Trophoblast cell (in vitro differentiated cells and primary cell): ENCODE measurements at regions not wholly inside any gene's neighbourhood (a gene's known extent, or its start where the extent isn't known, plus 50 kb on each side); places are given as distances from the start of the nearest gene placed in this dataset.

Source experiments
- DNase-seq, 2 donors: peaks; one replicate each; pipeline ENCODE4 v3.0.0-alpha.2; 2016
- H2AFZ ChIP-seq: 2 replicates; pipeline ENCODE4 v1.6.1; 2013; ENCODE audit warnings: low read length, moderate library complexity, mild to moderate bottlenecking; ENCODE audit not compliant: insufficient read depth, poor library complexity
- H2AK5ac ChIP-seq: 2 replicates; pipeline ENCODE4 v1.6.1; 2013; ENCODE audit warnings: mild to moderate bottlenecking, low read length
- H2BK120ac ChIP-seq: 2 replicates; pipeline ENCODE4 v1.6.1; 2013; ENCODE audit warnings: low read length, mild to moderate bottlenecking, moderate library complexity; ENCODE audit not compliant: insufficient read depth, poor library complexity
- H2BK12ac ChIP-seq: 2 replicates; pipeline ENCODE4 v1.6.1; 2013; ENCODE audit warnings: mild to moderate bottlenecking, low read length, moderate library complexity
- H2BK5ac ChIP-seq: 2 replicates; pipeline ENCODE4 v1.6.1; 2013; ENCODE audit warnings: low read length, low read depth, moderate library complexity, mild to moderate bottlenecking; ENCODE audit not compliant: poor library complexity
- H3K14ac ChIP-seq: 2 replicates; pipeline ENCODE4 v1.6.1; 2013; ENCODE audit warnings: mild to moderate bottlenecking, low read length
- H3K18ac ChIP-seq: 2 replicates; pipeline ENCODE4 v1.6.1; 2013; ENCODE audit warnings: mild to moderate bottlenecking, low read length
- H3K23ac ChIP-seq: 2 replicates; pipeline ENCODE4 v1.6.1; 2013; ENCODE audit warnings: low read length
- H3K27ac ChIP-seq: 2 replicates; pipeline ENCODE4 v1.5.1; 2013; ENCODE audit warnings: low read depth, mild to moderate bottlenecking, inconsistent platforms, low read length, moderate library complexity
- H3K27me3 ChIP-seq: 2 replicates; pipeline ENCODE4 v1.6.1; 2013; ENCODE audit warnings: inconsistent platforms, mild to moderate bottlenecking, low read length, moderate library complexity; ENCODE audit not compliant: insufficient read depth
- H3K36me3 ChIP-seq, 2 experiments: 1 replicate in 1 of 2; 2 replicates in 1 of 2; pipeline ENCODE4 v1.6.1; 2013; ENCODE audit warnings: low read length in 2 of 2, mild to moderate bottlenecking in 2 of 2, moderate library complexity in 1 of 2; ENCODE audit not compliant: insufficient read depth in 2 of 2, control insufficient read depth in 1 of 2
- H3K4ac ChIP-seq: 2 replicates; pipeline ENCODE4 v1.6.1; 2013; ENCODE audit warnings: low read depth, mild to moderate bottlenecking, low read length, moderate library complexity
- H3K4me1 ChIP-seq, 2 experiments: 1 replicate in 1 of 2; 2 replicates in 1 of 2; pipeline ENCODE4 v1.6.1; 2013; ENCODE audit warnings: low read length in 2 of 2, mild to moderate bottlenecking in 2 of 2, moderate library complexity in 1 of 2; ENCODE audit not compliant: insufficient read depth in 2 of 2, control insufficient read depth in 1 of 2
- H3K4me2 ChIP-seq: 2 replicates; pipeline ENCODE4 v1.6.1; 2013; ENCODE audit warnings: inconsistent platforms, mild to moderate bottlenecking, low read length, moderate library complexity
- H3K4me3 ChIP-seq: 2 replicates; pipeline ENCODE4 v1.5.1; 2013; ENCODE audit warnings: mild to moderate bottlenecking, low read depth, low read length, inconsistent platforms
- H3K79me1 ChIP-seq: one replicate; pipeline ENCODE4 v1.6.1; 2013; ENCODE audit warnings: low read length
- H3K79me2 ChIP-seq: 2 replicates; pipeline ENCODE4 v1.6.1; 2013; ENCODE audit warnings: low read length, mild to moderate bottlenecking; ENCODE audit not compliant: control insufficient read depth, insufficient read depth, poor library complexity
- H3K9ac ChIP-seq: 2 replicates; pipeline ENCODE4 v1.6.1; 2013; ENCODE audit warnings: mild to moderate bottlenecking, low read length
- H3K9me3 ChIP-seq: 2 replicates; pipeline ENCODE4 v1.6.1; 2013; ENCODE audit warnings: low read depth, mild to moderate bottlenecking, control low read depth, inconsistent platforms, low read length; ENCODE audit not compliant: insufficient read depth
- H4K12ac ChIP-seq: 2 replicates; pipeline ENCODE4 v1.6.1; 2013; ENCODE audit warnings: low read depth, mild to moderate bottlenecking, low read length, moderate library complexity
- H4K8ac ChIP-seq: 2 replicates; pipeline ENCODE4 v1.6.1; 2013; ENCODE audit warnings: low read depth, mild to moderate bottlenecking, low read length, moderate library complexity
- H4K91ac ChIP-seq: one replicate; pipeline ENCODE4 v1.6.1; 2013; ENCODE audit warnings: low read depth, mild to moderate bottlenecking, low read length, moderate library complexity
- WGBS: extraction: QIAGEN DNeasy Blood & Tissue Kit; methylation state at CpG from one replicate; pipeline ENCODE4 v1.1.7; 2013; ENCODE audit warnings: missing lambda C conversion rate; ENCODE audit not compliant: insufficient read length, insufficient coverage; ENCODE audit errors: extremely low coverage; 5-methylcytosine and 5-hydroxymethylcytosine counted together

- DNase-seq: no peak
- Histone ChIP-seq H3K79me2 (no peaks in the 10 kb centered on the region), H3K9me3 (no peaks in the 10 kb centered on the region), H2AFZ (no peak overlapping the region), H2BK120ac (no peak overlapping the region), H3K4me1 (no peaks in the 10 kb centered on the region), H3K4me2 (no peak overlapping the region), H2BK5ac (no peak overlapping the region), H3K27me3 (no peaks in the 10 kb centered on the region), H4K91ac (no peak overlapping the region), H4K12ac (no peak overlapping the region), H3K18ac (no peak overlapping the region), H3K79me1 (no peaks in the 10 kb centered on the region), H2AK5ac (no peak overlapping the region), H3K27ac (no peak overlapping the region), H3K4me3 (no peak overlapping the region), H3K9ac (no peak overlapping the region), H4K8ac (no peak overlapping the region), H3K14ac (no peak overlapping the region), H3K23ac (no peak overlapping the region), H2BK12ac (no peak overlapping the region), H3K4ac (no peak overlapping the region), H3K36me3 (no peaks in the 10 kb centered on the region)
- no CpG with 5 or more reads among the region's 1 CpG for WGBS
These were observed 225.6 kb upstream of the FAM241A start for GRCh38 chr4:111919639-111920038.

DNA sequence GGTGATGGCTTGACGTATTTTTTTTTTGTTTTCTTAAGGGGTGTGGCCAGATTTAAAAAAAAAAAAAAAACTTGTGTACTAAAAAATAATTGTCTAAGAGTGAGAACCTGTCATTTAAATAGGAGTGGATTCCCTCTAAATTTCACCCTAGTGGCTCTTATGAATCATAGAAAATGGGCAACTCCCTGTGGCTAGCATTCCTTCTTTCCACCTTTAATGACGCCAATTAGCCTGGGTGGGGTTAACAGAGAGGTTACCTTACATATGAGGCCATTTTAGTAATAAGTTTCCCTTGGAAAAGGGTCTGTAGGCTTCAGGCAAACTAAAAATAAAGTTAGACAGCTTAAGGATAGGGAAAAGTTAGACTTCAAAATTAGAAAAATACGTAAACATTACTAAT, 223.5 kb upstream of the FAM241A start:
- Histone ChIP-seq H3K14ac (no peak overlapping the region), H3K79me1 (no peaks in the 10 kb centered on the region), H4K12ac (no peak overlapping the region), H3K27ac (no peak overlapping the region), H3K36me3 (no peaks in the 10 kb centered on the region), H3K79me2 (no peaks in the 10 kb centered on the region), H2BK120ac (no peak overlapping the region), H3K27me3 (no peaks in the 10 kb centered on the region), H3K4me2 (no peak overlapping the region), H3K9ac (no peak overlapping the region), H2AK5ac (no peak overlapping the region), H2AFZ (no peak overlapping the region), H3K23ac (no peak overlapping the region), H3K9me3 (no peaks in the 10 kb centered on the region), H3K4ac (no peak overlapping the region), H4K91ac (no peak overlapping the region), H3K4me1 (no peaks in the 10 kb centered on the region), H3K4me3 (no peak overlapping the region), H4K8ac (no peak overlapping the region), H2BK12ac (no peak overlapping the region), H2BK5ac (no peak overlapping the region), H3K18ac (no peak overlapping the region)
- WGBS: no CpG with 5 or more reads among the region's 3 CpGs
- no peak for DNase-seq

GRCh38 chr4:111923786-111924185, 221.5 kb upstream of the FAM241A start:
- no peak overlapping the region for H3K27ac ChIP-seq
- no peak overlapping the region for H2AK5ac ChIP-seq
- H3K9ac ChIP-seq: no peak overlapping the region
- H3K36me3 ChIP-seq: no peaks in the 10 kb centered on the region
- no peak overlapping the region for H3K14ac ChIP-seq
- H3K79me2 ChIP-seq: no peaks in the 10 kb centered on the region
- no peak overlapping the region for H3K4ac ChIP-seq
- no peak overlapping the region for H2BK5ac ChIP-seq
- H4K12ac ChIP-seq: no peak overlapping the region
- H2BK12ac ChIP-seq: no peak overlapping the region
- no CpG with 5 or more reads among the region's 6 CpGs for WGBS
- H4K8ac ChIP-seq: no peak overlapping the region
- no peaks in the 10 kb centered on the region for H3K79me1 ChIP-seq
- no peaks in the 10 kb centered on the region for H3K9me3 ChIP-seq
- no peaks in the 10 kb centered on the region for H3K27me3 ChIP-seq
- H2BK120ac ChIP-seq: no peak overlapping the region
- H3K4me2 ChIP-seq: no peak overlapping the region
- no peak overlapping the region for H3K18ac ChIP-seq
- no peak for DNase-seq
- H4K91ac ChIP-seq: no peak overlapping the region
- no peak overlapping the region for H2AFZ ChIP-seq
- H3K4me3 ChIP-seq: no peak overlapping the region
- no peak overlapping the region for H3K23ac ChIP-seq
- H3K4me1 ChIP-seq: no peaks in the 10 kb centered on the region

GRCh38 chr4:111924696-111925095, 220.6 kb upstream of the FAM241A start:
- no peaks in the 10 kb centered on the region for H3K36me3 ChIP-seq
- H3K27ac ChIP-seq: no peak overlapping the region
- no peak overlapping the region for H3K4me3 ChIP-seq
- no peak overlapping the region for H3K14ac ChIP-seq
- H2AK5ac ChIP-seq: no peak overlapping the region
- H3K27me3 ChIP-seq: no peaks in the 10 kb centered on the region
- no peak overlapping the region for H3K23ac ChIP-seq
- DNase-seq: no peak
- H3K79me2 ChIP-seq: no peaks in the 10 kb centered on the region
- no peak overlapping the region for H2BK120ac ChIP-seq
- H4K8ac ChIP-seq: no peak overlapping the region
- no peaks in the 10 kb centered on the region for H3K9me3 ChIP-seq
- no peak overlapping the region for H2AFZ ChIP-seq
- no peak overlapping the region for H4K12ac ChIP-seq
- no peak overlapping the region for H3K18ac ChIP-seq
- no peak overlapping the region for H2BK12ac ChIP-seq
- no peak overlapping the region for H2BK5ac ChIP-seq
- no peak overlapping the region for H3K4me2 ChIP-seq
- no peak overlapping the region for H4K91ac ChIP-seq
- no peaks in the 10 kb centered on the region for H3K79me1 ChIP-seq
- no peak overlapping the region for H3K9ac ChIP-seq
- no peak overlapping the region for H3K4ac ChIP-seq
- H3K4me1 ChIP-seq: no peaks in the 10 kb centered on the region
- no CpG with 5 or more reads among the region's 1 CpG for WGBS
